Liver (tissue), 8 donors: ENCODE measurements at regions not wholly inside any gene's neighbourhood (a gene's known extent, or its start where the extent isn't known, plus 50 kb on each side); places are given as distances from the start of the nearest gene placed in this dataset.

Source experiments
- DNase-seq: peaks from one replicate; pipeline ENCODE4 v3.0.0-alpha.2; 2017; ENCODE audit warnings: low spot score
- H3K27ac ChIP-seq, 2 donors: one replicate each; pipeline ENCODE4 v1.7.0; 2013; ENCODE audit warnings: inconsistent platforms in 2 of 2, low read length in 2 of 2, control low read depth in 1 of 2, low read depth in 1 of 2, mild to moderate bottlenecking in 1 of 2
- H3K27me3 ChIP-seq, 4 donors: one replicate each; pipeline versions ENCODE4 v1.6.1 to v1.7.0; 2013; ENCODE audit warnings: low read length in 3 of 4, inconsistent platforms in 1 of 4, mild to moderate bottlenecking in 1 of 4, moderate library complexity in 1 of 4; ENCODE audit not compliant: control insufficient read depth in 4 of 4, insufficient read depth in 4 of 4
- H3K36me3 ChIP-seq, 4 donors: one replicate each; pipeline versions ENCODE4 v1.6.1 to v1.7.0; 2013; ENCODE audit warnings: low read length in 3 of 4, mild to moderate bottlenecking in 3 of 4, low read depth in 1 of 4, moderate library complexity in 1 of 4; ENCODE audit not compliant: control insufficient read depth in 4 of 4, insufficient read depth in 3 of 4
- H3K4me1 ChIP-seq, 4 donors: one replicate each; pipeline versions ENCODE4 v1.6.1 to v1.7.0; 2013; ENCODE audit warnings: low read length in 3 of 4, mild to moderate bottlenecking in 3 of 4, moderate library complexity in 1 of 4; ENCODE audit not compliant: control insufficient read depth in 4 of 4, insufficient read depth in 4 of 4
- H3K4me3 ChIP-seq, 3 donors: one replicate each; pipeline versions ENCODE4 v1.6.1 to v1.7.0; 2013; ENCODE audit warnings: low read length in 3 of 3, control low read depth in 1 of 3, low read depth in 1 of 3, mild to moderate bottlenecking in 1 of 3
- H3K9ac ChIP-seq, 2 donors: one replicate each; pipeline ENCODE4 v1.7.0; 2013; ENCODE audit warnings: low read length in 2 of 2, mild to moderate bottlenecking in 2 of 2, moderate library complexity in 2 of 2, control low read depth in 1 of 2, low read depth in 1 of 2
- H3K9me3 ChIP-seq, 4 donors: one replicate each; pipeline versions ENCODE4 v1.6.1 to v1.7.0; 2013; ENCODE audit warnings: low read length in 3 of 4; ENCODE audit not compliant: control insufficient read depth in 4 of 4
- ATF3 ChIP-seq: IDR thresholded peaks from 2 replicates; pipeline ENCODE4 v1.6.1; 2016; ENCODE audit warnings: antibody characterized with exemption
- CTCF ChIP-seq: fragments of 150-350 bp; IDR thresholded peaks from 2 replicates; pipeline ENCODE4 v1.5.1; 2017; ENCODE audit warnings: improper control_type of control experiment, low read depth, low read length; ENCODE audit not compliant: missing input control
- EGR1 ChIP-seq, 2 donors: IDR thresholded peaks; 2 replicates each; pipeline ENCODE4 v1.6.1; 2016 to 2018; ENCODE audit warnings: antibody characterized with exemption in 2 of 2, low read depth in 2 of 2
- FOXA1 ChIP-seq: IDR thresholded peaks from 2 replicates; pipeline ENCODE4 v1.6.1; 2016; ENCODE audit warnings: antibody characterized with exemption
- FOXA2 ChIP-seq: IDR thresholded peaks from 2 replicates; pipeline ENCODE4 v1.6.1; 2016; ENCODE audit warnings: antibody characterized with exemption
- GABPA ChIP-seq, 2 donors: IDR thresholded peaks in 1 of 2; conservative IDR thresholded peaks in 1 of 2; 2 replicates each; pipeline ENCODE4 v1.6.1; 2016; ENCODE audit warnings: antibody characterized with exemption in 2 of 2, mild to moderate bottlenecking in 1 of 2, moderate library complexity in 1 of 2
- HNF4G ChIP-seq: IDR thresholded peaks from 2 replicates; pipeline ENCODE4 v1.6.1; 2016; ENCODE audit warnings: antibody characterized with exemption
- MAX ChIP-seq: IDR thresholded peaks from 2 replicates; pipeline ENCODE4 v1.6.1; 2016; ENCODE audit warnings: antibody characterized with exemption
- NR2F2 ChIP-seq: IDR thresholded peaks from 2 replicates; pipeline ENCODE4 v1.6.1; 2016; ENCODE audit warnings: antibody characterized with exemption
- REST ChIP-seq: IDR thresholded peaks from 2 replicates; pipeline ENCODE4 v1.6.1; 2016; ENCODE audit warnings: antibody characterized with exemption, mild to moderate bottlenecking
- RXRA ChIP-seq, 2 donors: IDR thresholded peaks; 2 replicates each; pipeline ENCODE4 v1.6.1; 2017 to 2018; ENCODE audit warnings: antibody characterized with exemption in 2 of 2, mild to moderate bottlenecking in 1 of 2
- SP1 ChIP-seq: IDR thresholded peaks from 2 replicates; pipeline ENCODE4 v1.6.1; 2018; ENCODE audit warnings: antibody characterized with exemption, mild to moderate bottlenecking
- TAF1 ChIP-seq: conservative IDR thresholded peaks from 2 replicates; pipeline ENCODE4 v1.6.1; 2016; ENCODE audit warnings: antibody characterized with exemption, mild to moderate bottlenecking
- YY1 ChIP-seq: IDR thresholded peaks from 2 replicates; pipeline ENCODE4 v1.6.1; 2016; ENCODE audit warnings: antibody characterized with exemption, mild to moderate bottlenecking
- ZBTB33 ChIP-seq: IDR thresholded peaks from 2 replicates; pipeline ENCODE4 v1.6.1; 2016; ENCODE audit warnings: antibody characterized with exemption
- WGBS: extraction: QIAGEN DNeasy Blood & Tissue Kit; methylation state at CpG from one replicate; pipeline ENCODE4 v1.1.7; 2013; 5-methylcytosine and 5-hydroxymethylcytosine counted together
- donor health status: healthy.
- donor health status: healthy.
- donor health status: healthy.
- donor health status: healthy.
- donor health status: healthy.

GRCh38 chr6:163651426-163651825 lies 236.9 kb downstream of the QKI start:
- no peaks in the 10 kb centered on the region for H3K4me1 ChIP-seq
- TF ChIP-seq FOXA2 (no peak), HNF4G (no peak), MAX (no peak), RXRA (IDR thresholded peaks at IDR 0.05) (no peak), GABPA (IDR thresholded peaks at IDR 0.05 in 1 of 2, conservative IDR thresholded peaks at IDR 0.05 in 1 of 2) (no peak), ZBTB33 (no peak), TAF1 (no peak), SP1 (no peak), REST (no peak), YY1 (no peak), CTCF (no peak), EGR1 (IDR thresholded peaks at IDR 0.05; ENCODE audit: low read depth in 2 of 2) (no peak), NR2F2 (no peak)
- DNase-seq, result no peak
- no peak overlapping the region for H3K9ac ChIP-seq
- no peak overlapping the region for H3K4me3 ChIP-seq
- no peaks in the 10 kb centered on the region for H3K36me3 ChIP-seq
- WGBS, result 93% methylated on average over 3 of the region's 3 CpGs
- H3K9me3 ChIP-seq, result no peaks in the 10 kb centered on the region
- H3K27me3 ChIP-seq, result no peaks in the 10 kb centered on the region
- H3K27ac ChIP-seq, result no peak overlapping the region

GRCh38 chr6:163648868-163649267 lies 234.3 kb downstream of the QKI start:
- 96% methylated on average over 8 of the region's 8 CpGs for WGBS
- Histone ChIP-seq H3K36me3 (no peaks in the 10 kb centered on the region), H3K27ac (no peak overlapping the region), H3K4me3 (no peak overlapping the region), H3K27me3 (no peaks in the 10 kb centered on the region), H3K9me3 (no peaks in the 10 kb centered on the region), H3K4me1 (no peaks in the 10 kb centered on the region), H3K9ac (no peak overlapping the region)
- no peak for DNase-seq
- TF ChIP-seq ZBTB33 (no peak), YY1 (no peak), HNF4G (no peak), SP1 (no peak), NR2F2 (no peak), ATF3 (no peak), FOXA2 (no peak), FOXA1 (no peak), EGR1 (IDR thresholded peaks at IDR 0.05; ENCODE audit: low read depth in 2 of 2) (no peak)
